ENCODE measurements at regions not wholly inside any gene's neighbourhood (a gene's known extent, or its start where the extent isn't known, plus 50 kb on each side); places are given as distances from the start of the nearest gene placed in this dataset.

- Histone ChIP-seq H3K9me3 (ENCODE audit: control insufficient read depth, insufficient read depth, low read length) (no peaks in the 10 kb centered on the region), H3K9ac (ENCODE audit: low read depth, low read length) (no peak overlapping the region), H3K4me1 (ENCODE audit: control insufficient read depth, insufficient read depth, low read length) (no peaks in the 10 kb centered on the region), H3K4me3 (ENCODE audit: low read depth, low read length) (no peak overlapping the region), H3K27me3 (ENCODE audit: control insufficient read depth, insufficient read depth, low read length) (no peaks in the 10 kb centered on the region), H3K36me3 (ENCODE audit: control insufficient read depth, insufficient read depth, low read length) (no peaks in the 10 kb centered on the region)
These were observed 275.3 kb downstream of the TMX3 start for GRCh38 chr18:68439642-68440041.

- H3K36me3 ChIP-seq (ENCODE audit: control insufficient read depth, insufficient read depth, low read length): no peaks in the 10 kb centered on the region
- H3K9ac ChIP-seq (ENCODE audit: low read depth, low read length): no peak overlapping the region
- no peaks in the 10 kb centered on the region for H3K9me3 ChIP-seq (ENCODE audit: control insufficient read depth, insufficient read depth, low read length)
- H3K27me3 ChIP-seq (ENCODE audit: control insufficient read depth, insufficient read depth, low read length): no peaks in the 10 kb centered on the region
- no peaks in the 10 kb centered on the region for H3K4me1 ChIP-seq (ENCODE audit: control insufficient read depth, insufficient read depth, low read length)
- no peak overlapping the region for H3K4me3 ChIP-seq (ENCODE audit: low read depth, low read length)
These were observed 275.9 kb downstream of the TMX3 start for GRCh38 chr18:68438983-68439382.

- Histone ChIP-seq H3K9me3 (ENCODE audit: control insufficient read depth, insufficient read depth, low read length) (no peaks in the 10 kb centered on the region), H3K4me1 (ENCODE audit: control insufficient read depth, insufficient read depth, low read length) (no peaks in the 10 kb centered on the region), H3K36me3 (ENCODE audit: control insufficient read depth, insufficient read depth, low read length) (no peaks in the 10 kb centered on the region), H3K9ac (ENCODE audit: low read depth, low read length) (no peak overlapping the region), H3K4me3 (ENCODE audit: low read depth, low read length) (no peak overlapping the region), H3K27me3 (ENCODE audit: control insufficient read depth, insufficient read depth, low read length) (no peaks in the 10 kb centered on the region)
These were observed 276.4 kb downstream of the TMX3 start for GRCh38 chr18:68438536-68438935.

GRCh38 chr18:68436485-68436884 is 278.4 kb downstream of the TMX3 start:
- no peaks in the 10 kb centered on the region for H3K27me3 ChIP-seq (ENCODE audit: control insufficient read depth, insufficient read depth, low read length)
- H3K9me3 ChIP-seq (ENCODE audit: control insufficient read depth, insufficient read depth, low read length): no peaks in the 10 kb centered on the region
- no peak overlapping the region for H3K4me3 ChIP-seq (ENCODE audit: low read depth, low read length)
- H3K36me3 ChIP-seq (ENCODE audit: control insufficient read depth, insufficient read depth, low read length): no peaks in the 10 kb centered on the region
- H3K9ac ChIP-seq (ENCODE audit: low read depth, low read length): no peak overlapping the region
- no peaks in the 10 kb centered on the region for H3K4me1 ChIP-seq (ENCODE audit: control insufficient read depth, insufficient read depth, low read length)

GRCh38 chr18:68435581-68435980 is 279.3 kb downstream of the TMX3 start:
- H3K9ac ChIP-seq (ENCODE audit: low read depth, low read length): no peak overlapping the region
- no peaks in the 10 kb centered on the region for H3K9me3 ChIP-seq (ENCODE audit: control insufficient read depth, insufficient read depth, low read length)
- no peaks in the 10 kb centered on the region for H3K27me3 ChIP-seq (ENCODE audit: control insufficient read depth, insufficient read depth, low read length)
- H3K4me1 ChIP-seq (ENCODE audit: control insufficient read depth, insufficient read depth, low read length): no peaks in the 10 kb centered on the region
- H3K4me3 ChIP-seq (ENCODE audit: low read depth, low read length): no peak overlapping the region
- H3K36me3 ChIP-seq (ENCODE audit: control insufficient read depth, insufficient read depth, low read length): no peaks in the 10 kb centered on the region

- Histone ChIP-seq H3K36me3 (ENCODE audit: control insufficient read depth, insufficient read depth, low read length) (no peaks in the 10 kb centered on the region), H3K4me3 (ENCODE audit: low read depth, low read length) (no peak overlapping the region), H3K27me3 (ENCODE audit: control insufficient read depth, insufficient read depth, low read length) (no peaks in the 10 kb centered on the region), H3K9me3 (ENCODE audit: control insufficient read depth, insufficient read depth, low read length) (no peaks in the 10 kb centered on the region), H3K9ac (ENCODE audit: low read depth, low read length) (no peak overlapping the region), H3K4me1 (ENCODE audit: control insufficient read depth, insufficient read depth, low read length) (no peaks in the 10 kb centered on the region)
These were observed 283.0 kb downstream of the TMX3 start for GRCh38 chr18:68431922-68432198.

GRCh38 chr18:68431111-68431921 is 283.6 kb downstream of the TMX3 start:
- H3K4me3 ChIP-seq (ENCODE audit: low read depth, low read length): no peak overlapping the region
- no peak overlapping the region for H3K9ac ChIP-seq (ENCODE audit: low read depth, low read length)
- H3K9me3 ChIP-seq (ENCODE audit: control insufficient read depth, insufficient read depth, low read length): no peaks in the 10 kb centered on the region
- H3K27me3 ChIP-seq (ENCODE audit: control insufficient read depth, insufficient read depth, low read length): no peaks in the 10 kb centered on the region
- no peaks in the 10 kb centered on the region for H3K36me3 ChIP-seq (ENCODE audit: control insufficient read depth, insufficient read depth, low read length)
- H3K4me1 ChIP-seq (ENCODE audit: control insufficient read depth, insufficient read depth, low read length): no peaks in the 10 kb centered on the region

GRCh38 chr18:68429841-68430240 is 285.1 kb downstream of the TMX3 start:
- H3K27me3 ChIP-seq (ENCODE audit: control insufficient read depth, insufficient read depth, low read length): no peaks in the 10 kb centered on the region
- H3K9me3 ChIP-seq (ENCODE audit: control insufficient read depth, insufficient read depth, low read length): no peaks in the 10 kb centered on the region
- H3K9ac ChIP-seq (ENCODE audit: low read depth, low read length): no peak overlapping the region
- H3K4me1 ChIP-seq (ENCODE audit: control insufficient read depth, insufficient read depth, low read length): no peaks in the 10 kb centered on the region
- H3K36me3 ChIP-seq (ENCODE audit: control insufficient read depth, insufficient read depth, low read length): no peaks in the 10 kb centered on the region
- H3K4me3 ChIP-seq (ENCODE audit: low read depth, low read length): no peak overlapping the region

- H3K9me3 ChIP-seq (ENCODE audit: control insufficient read depth, insufficient read depth, low read length): no peaks in the 10 kb centered on the region
- no peak overlapping the region for H3K9ac ChIP-seq (ENCODE audit: low read depth, low read length)
- H3K4me1 ChIP-seq (ENCODE audit: control insufficient read depth, insufficient read depth, low read length): no peaks in the 10 kb centered on the region
- no peak overlapping the region for H3K4me3 ChIP-seq (ENCODE audit: low read depth, low read length)
- H3K27me3 ChIP-seq (ENCODE audit: control insufficient read depth, insufficient read depth, low read length): no peaks in the 10 kb centered on the region
- no peaks in the 10 kb centered on the region for H3K36me3 ChIP-seq (ENCODE audit: control insufficient read depth, insufficient read depth, low read length)
These were observed 285.8 kb downstream of the TMX3 start for GRCh38 chr18:68429111-68429510.

- Histone ChIP-seq H3K27me3 (ENCODE audit: control insufficient read depth, insufficient read depth, low read length) (no peaks in the 10 kb centered on the region), H3K9me3 (ENCODE audit: control insufficient read depth, insufficient read depth, low read length) (no peaks in the 10 kb centered on the region), H3K36me3 (ENCODE audit: control insufficient read depth, insufficient read depth, low read length) (no peaks in the 10 kb centered on the region), H3K4me3 (ENCODE audit: low read depth, low read length) (no peak overlapping the region), H3K9ac (ENCODE audit: low read depth, low read length) (no peak overlapping the region), H3K4me1 (ENCODE audit: control insufficient read depth, insufficient read depth, low read length) (no peaks in the 10 kb centered on the region)
These were observed 286.2 kb downstream of the TMX3 start for GRCh38 chr18:68428661-68429060.

- no peaks in the 10 kb centered on the region for H3K27me3 ChIP-seq (ENCODE audit: control insufficient read depth, insufficient read depth, low read length)
- H3K4me3 ChIP-seq (ENCODE audit: low read depth, low read length): no peak overlapping the region
- no peaks in the 10 kb centered on the region for H3K36me3 ChIP-seq (ENCODE audit: control insufficient read depth, insufficient read depth, low read length)
- H3K9ac ChIP-seq (ENCODE audit: low read depth, low read length): no peak overlapping the region
- no peaks in the 10 kb centered on the region for H3K9me3 ChIP-seq (ENCODE audit: control insufficient read depth, insufficient read depth, low read length)
- H3K4me1 ChIP-seq (ENCODE audit: control insufficient read depth, insufficient read depth, low read length): no peaks in the 10 kb centered on the region
These were observed 286.9 kb downstream of the TMX3 start for GRCh38 chr18:68427951-68428401.

- Histone ChIP-seq H3K27me3 (ENCODE audit: control insufficient read depth, insufficient read depth, low read length) (no peaks in the 10 kb centered on the region), H3K9me3 (ENCODE audit: control insufficient read depth, insufficient read depth, low read length) (no peaks in the 10 kb centered on the region), H3K9ac (ENCODE audit: low read depth, low read length) (no peak overlapping the region), H3K36me3 (ENCODE audit: control insufficient read depth, insufficient read depth, low read length) (no peaks in the 10 kb centered on the region), H3K4me1 (ENCODE audit: control insufficient read depth, insufficient read depth, low read length) (no peaks in the 10 kb centered on the region), H3K4me3 (ENCODE audit: low read depth, low read length) (no peak overlapping the region)
These were observed 288.1 kb downstream of the TMX3 start for GRCh38 chr18:68426731-68427315.
